ENCODE measurements at regions not wholly inside any gene's neighbourhood (a gene's known extent, or its start where the extent isn't known, plus 50 kb on each side); places are given as distances from the start of the nearest gene placed in this dataset.

DNA sequence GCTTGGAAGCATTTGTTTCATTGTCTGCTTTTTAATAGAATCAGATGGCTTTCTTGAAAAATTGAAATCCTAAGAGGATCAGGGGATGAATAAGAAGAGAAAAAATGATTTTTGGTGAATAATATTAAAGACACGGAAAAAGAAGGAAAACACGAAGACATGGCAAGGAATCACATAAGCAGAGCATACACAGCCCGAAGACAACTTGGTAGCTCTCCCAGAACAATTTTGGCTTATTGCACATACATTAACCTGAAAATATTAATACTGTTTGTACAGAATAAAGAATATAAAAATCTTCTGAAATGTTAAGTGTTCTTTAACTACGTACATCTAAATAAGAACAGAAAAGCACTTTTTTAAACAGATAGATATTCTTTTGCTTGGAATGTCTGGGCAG lies 150.0 kb downstream of the SHOX2 start:
- no peak for DNase-seq
- TF ChIP-seq, protein P1, sequence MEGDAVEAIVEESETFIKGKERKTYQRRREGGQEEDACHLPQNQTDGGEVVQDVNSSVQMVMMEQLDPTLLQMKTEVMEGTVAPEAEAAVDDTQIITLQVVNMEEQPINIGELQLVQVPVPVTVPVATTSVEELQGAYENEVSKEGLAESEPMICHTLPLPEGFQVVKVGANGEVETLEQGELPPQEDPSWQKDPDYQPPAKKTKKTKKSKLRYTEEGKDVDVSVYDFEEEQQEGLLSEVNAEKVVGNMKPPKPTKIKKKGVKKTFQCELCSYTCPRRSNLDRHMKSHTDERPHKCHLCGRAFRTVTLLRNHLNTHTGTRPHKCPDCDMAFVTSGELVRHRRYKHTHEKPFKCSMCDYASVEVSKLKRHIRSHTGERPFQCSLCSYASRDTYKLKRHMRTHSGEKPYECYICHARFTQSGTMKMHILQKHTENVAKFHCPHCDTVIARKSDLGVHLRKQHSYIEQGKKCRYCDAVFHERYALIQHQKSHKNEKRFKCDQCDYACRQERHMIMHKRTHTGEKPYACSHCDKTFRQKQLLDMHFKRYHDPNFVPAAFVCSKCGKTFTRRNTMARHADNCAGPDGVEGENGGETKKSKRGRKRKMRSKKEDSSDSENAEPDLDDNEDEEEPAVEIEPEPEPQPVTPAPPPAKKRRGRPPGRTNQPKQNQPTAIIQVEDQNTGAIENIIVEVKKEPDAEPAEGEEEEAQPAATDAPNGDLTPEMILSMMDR (IDR thresholded peaks at IDR 0.05), result no peak
- no peak for TF ChIP-seq POLR2A (IDR thresholded peaks at IDR 0.05)
- Histone ChIP-seq H3K27me3 (no peaks in the 10 kb centered on the region), H3K9me3 (no peaks in the 10 kb centered on the region), H3K36me3 (no peaks in the 10 kb centered on the region), H3K27ac (no peak overlapping the region), H3K4me3 (no peak overlapping the region), H3K4me1 (no peaks in the 10 kb centered on the region)

DNA sequence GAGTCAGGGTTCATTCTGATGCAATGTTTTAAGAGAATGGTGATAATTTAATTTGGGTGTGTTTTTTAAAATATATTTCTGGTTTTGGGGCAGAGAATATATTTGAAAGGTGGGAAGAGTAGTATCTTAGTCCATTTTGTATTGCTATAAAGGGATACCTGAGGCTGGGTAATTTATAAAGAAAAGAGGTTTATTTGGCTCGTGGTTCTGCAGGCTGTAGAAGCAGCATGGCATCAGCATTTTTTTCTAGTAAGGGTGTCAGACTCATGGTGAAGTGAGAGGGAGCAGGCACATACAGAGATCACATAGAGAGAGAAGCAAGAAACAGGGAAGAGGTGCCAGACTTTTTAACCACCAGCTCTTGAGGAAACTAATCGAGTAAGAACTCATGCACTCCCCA lies 152.7 kb downstream of the SHOX2 start:
- Histone ChIP-seq H3K27ac (no peak overlapping the region), H3K4me3 (no peak overlapping the region), H3K4me1 (no peaks in the 10 kb centered on the region), H3K36me3 (no peaks in the 10 kb centered on the region), H3K9me3 (no peaks in the 10 kb centered on the region), H3K27me3 (no peaks in the 10 kb centered on the region)
- TF ChIP-seq, protein P1 (IDR thresholded peaks at IDR 0.05), result no peak
- no peak for TF ChIP-seq POLR2A (IDR thresholded peaks at IDR 0.05)
- DNase-seq, result no peak

DNA sequence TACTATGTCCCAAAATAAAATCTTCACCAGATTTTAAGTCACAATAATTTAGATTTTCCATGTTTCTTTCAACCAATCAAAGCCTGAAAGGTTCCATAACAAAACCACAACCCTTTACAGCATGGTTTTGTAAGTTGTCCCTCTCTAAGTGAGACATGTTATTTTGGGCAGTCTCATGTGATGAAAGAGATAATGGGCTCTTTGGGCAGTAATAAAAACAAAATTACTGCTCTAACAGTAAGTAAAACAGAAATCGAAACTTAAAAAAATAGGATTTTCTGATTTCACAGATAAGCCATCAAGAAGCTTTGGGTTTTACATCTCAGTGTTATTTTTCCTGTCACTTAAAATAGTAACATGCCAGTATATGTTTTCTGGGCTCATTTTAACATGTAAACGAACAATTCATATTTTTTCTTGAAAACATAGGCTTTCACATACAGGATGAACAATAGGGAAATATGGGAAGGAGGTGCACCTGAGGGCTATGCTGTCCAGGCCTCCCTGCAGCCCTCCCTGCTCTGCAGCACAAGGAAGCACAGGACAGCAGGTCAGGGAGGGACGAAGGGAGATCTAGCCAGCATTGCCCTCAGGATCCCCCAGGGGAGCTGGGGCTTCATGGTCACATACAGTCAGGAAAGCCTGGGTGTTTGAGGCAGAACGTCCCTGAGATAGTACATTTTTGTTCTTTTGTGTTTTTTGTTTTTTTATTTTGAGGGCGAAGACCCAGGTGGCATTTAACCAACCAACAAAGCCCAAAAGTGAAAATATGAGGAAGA lies 157.4 kb downstream of the SHOX2 start:
- H3K36me3 ChIP-seq, result no peaks in the 10 kb centered on the region
- TF ChIP-seq POLR2A (IDR thresholded peaks at IDR 0.05), result no peak
- TF ChIP-seq, protein P1 (IDR thresholded peaks at IDR 0.05), result no peak
- no peak for DNase-seq
- no peaks in the 10 kb centered on the region for H3K27me3 ChIP-seq
- H3K4me3 ChIP-seq, result no peak overlapping the region
- H3K4me1 ChIP-seq, result no peaks in the 10 kb centered on the region
- H3K9me3 ChIP-seq, result no peaks in the 10 kb centered on the region
- H3K27ac ChIP-seq, result no peak overlapping the region

DNA sequence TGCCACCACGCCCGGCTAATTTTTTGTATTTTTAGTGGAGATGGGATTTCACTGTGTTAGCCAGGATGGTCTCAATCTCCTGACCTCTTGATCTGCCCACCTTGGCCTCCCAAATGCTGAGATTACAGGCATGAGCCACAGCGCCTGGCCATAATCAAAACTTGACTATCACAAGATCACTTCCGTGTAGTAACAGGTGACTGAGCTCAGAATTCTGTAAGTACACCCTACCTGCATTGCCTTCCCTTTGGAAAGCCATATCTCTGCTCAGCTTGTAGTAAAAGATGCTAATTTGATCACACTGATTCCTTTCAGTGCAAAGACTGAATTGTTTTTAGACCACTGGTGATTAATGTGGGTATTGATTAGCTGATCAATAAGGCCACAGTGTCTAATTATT lies 167.1 kb downstream of the SHOX2 start:
- no peaks in the 10 kb centered on the region for H3K9me3 ChIP-seq
- no peaks in the 10 kb centered on the region for H3K4me1 ChIP-seq
- DNase-seq, result no peak
- H3K4me3 ChIP-seq, result no peak overlapping the region
- H3K27me3 ChIP-seq, result no peaks in the 10 kb centered on the region
- TF ChIP-seq, protein P1 (IDR thresholded peaks at IDR 0.05), result no peak
- TF ChIP-seq POLR2A (IDR thresholded peaks at IDR 0.05), result no peak
- H3K36me3 ChIP-seq, result no peaks in the 10 kb centered on the region
- H3K27ac ChIP-seq, result no peak overlapping the region

DNA sequence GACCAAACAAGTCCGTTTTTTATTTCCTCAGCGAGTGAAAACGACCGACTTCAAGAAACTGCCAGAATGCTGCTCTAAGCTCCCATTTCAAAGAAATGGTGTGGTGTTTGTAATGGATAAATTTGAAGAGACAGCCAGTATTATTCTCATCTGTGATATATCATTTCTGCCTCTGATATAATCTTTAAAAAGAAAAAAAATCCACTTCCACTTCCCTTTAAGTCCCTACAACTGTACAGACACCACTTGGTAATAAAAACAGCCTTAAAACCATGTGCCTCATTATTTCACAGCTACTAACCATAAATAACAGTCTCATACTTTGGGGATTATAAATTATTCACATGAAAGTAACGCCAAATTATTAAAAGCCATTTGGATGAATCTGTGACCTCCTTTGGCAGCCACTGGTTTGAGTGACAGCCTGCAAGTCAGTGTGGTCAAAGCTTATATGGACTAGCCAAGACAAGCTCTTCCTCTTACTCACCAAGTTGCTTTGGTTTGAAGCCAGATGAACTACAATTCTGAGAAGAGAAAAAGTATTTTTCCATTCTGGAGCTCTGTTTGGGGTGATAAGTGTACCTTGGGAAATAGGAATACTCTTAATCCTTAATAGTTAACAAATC lies 168.0 kb downstream of the SHOX2 start:
- H3K27me3 ChIP-seq, result no peaks in the 10 kb centered on the region
- no peaks in the 10 kb centered on the region for H3K9me3 ChIP-seq
- H3K27ac ChIP-seq, result no peak overlapping the region
- no peaks in the 10 kb centered on the region for H3K36me3 ChIP-seq
- TF ChIP-seq, protein P1 (IDR thresholded peaks at IDR 0.05), result no peak
- no peak for TF ChIP-seq POLR2A (IDR thresholded peaks at IDR 0.05)
- no peak overlapping the region for H3K4me3 ChIP-seq
- no peak for DNase-seq
- H3K4me1 ChIP-seq, result no peaks in the 10 kb centered on the region

Data from Peyer's patch (tissue), 4 donors.